Head of caudate nucleus (tissue), 42 donors: ENCODE measurements at regions not wholly inside any gene's neighbourhood (a gene's known extent, or its start where the extent isn't known, plus 50 kb on each side); places are given as distances from the start of the nearest gene placed in this dataset.
"Not testable (repeated sequence)": the region's sequence is repeated elsewhere in the genome, so short reads cannot be mapped to it uniquely, and the experiment has no call there.

Experiments
- DNase-seq, 42 donors: peaks; one replicate each; pipeline versions ENCODE4 v3.0.0 to v3.0.0-alpha.2; 2020 to 2021; ENCODE audit warnings: mixed read lengths in 7 of 42
- intact Hi-C: fragments of 100-400 bp; cut with DNase I; formaldehyde crosslinking; loops from one replicate; pipeline ENCODE4 v1.15.0; 2022

GRCh38 chr7:113216038-113216437 lies 97.7 kb upstream of the SMIM30 start:
- intact Hi-C loops, result no loop called here
- no peak for DNase-seq

GRCh38 chr7:113209449-113210203 lies 91.3 kb upstream of the SMIM30 start:
- DNase-seq, result no peak
- intact Hi-C loops, result no loop called here

GRCh38 chr7:113207931-113208330 lies 89.6 kb upstream of the SMIM30 start:
- intact Hi-C loops, result no loop called here

GRCh38 chr7:113207441-113207840 lies 89.1 kb upstream of the SMIM30 start:
- intact Hi-C loops, result no loop called here
- DNase-seq, result no peak

More at GRCh38 chr7:113207931-113208330, 89.6 kb upstream of the SMIM30 start:
- no peak for DNase-seq

DNA sequence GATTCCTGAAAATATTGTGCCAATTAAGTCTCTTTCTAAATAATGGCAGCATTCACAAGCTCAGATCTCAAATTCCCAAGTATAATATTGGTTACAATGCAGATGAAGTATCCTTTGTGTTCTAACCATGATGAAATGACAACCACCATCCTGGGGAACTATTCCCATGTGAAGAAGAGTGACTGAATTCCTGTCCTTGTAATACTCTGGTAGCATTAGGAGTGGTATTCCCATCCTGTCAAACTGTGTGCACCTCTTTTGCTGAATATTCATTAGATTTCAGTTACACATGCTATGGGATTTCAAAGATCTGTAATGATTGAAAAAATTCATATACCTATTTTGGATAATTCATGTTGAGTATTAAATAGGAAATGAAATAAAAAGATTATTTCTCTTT lies 86.1 kb upstream of the SMIM30 start:
- intact Hi-C loops, result no loop called here
- no peak for DNase-seq

DNA sequence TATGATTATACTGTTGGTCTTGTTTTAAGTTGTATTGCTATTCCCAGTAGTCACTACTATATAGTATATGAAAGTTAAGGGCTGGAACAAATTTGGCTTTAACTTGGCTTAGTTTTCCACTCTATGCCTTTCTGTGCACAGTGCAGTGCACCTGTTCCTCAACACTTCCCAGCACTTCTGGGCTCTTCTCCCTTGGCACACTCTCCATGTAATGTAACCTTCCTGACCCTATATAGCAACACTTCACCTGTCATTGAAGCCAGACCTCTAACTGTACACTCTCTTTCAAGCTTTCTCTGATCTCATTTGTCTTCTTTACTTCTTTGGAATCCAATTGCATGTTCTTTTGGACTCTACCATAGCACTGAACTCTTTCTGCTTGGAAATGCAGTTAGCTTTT lies 83.9 kb upstream of the SMIM30 start:
- DNase-seq, result no peak
- intact Hi-C loops, result no loop called here

DNA sequence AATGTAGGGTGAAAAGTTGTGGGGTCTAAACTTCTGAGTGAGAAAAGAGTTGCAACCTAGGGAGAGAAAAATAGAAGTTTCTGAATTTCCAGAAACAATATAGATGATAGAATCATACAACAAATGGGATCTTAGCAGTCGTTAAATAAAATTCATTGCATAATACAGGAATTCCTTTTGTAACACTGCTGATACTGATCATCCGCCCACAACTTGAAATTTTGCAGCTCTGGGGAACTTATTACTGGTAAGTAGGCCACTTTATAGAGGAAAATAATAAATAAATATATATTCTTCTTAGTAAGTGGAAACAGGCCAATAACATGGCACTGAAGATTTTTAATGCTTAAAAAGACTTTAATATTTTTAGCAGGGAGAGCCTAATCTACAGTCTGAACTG lies 81.9 kb upstream of the SMIM30 start:
- intact Hi-C loops, result no loop called here
- DNase-seq, result no peak

DNA sequence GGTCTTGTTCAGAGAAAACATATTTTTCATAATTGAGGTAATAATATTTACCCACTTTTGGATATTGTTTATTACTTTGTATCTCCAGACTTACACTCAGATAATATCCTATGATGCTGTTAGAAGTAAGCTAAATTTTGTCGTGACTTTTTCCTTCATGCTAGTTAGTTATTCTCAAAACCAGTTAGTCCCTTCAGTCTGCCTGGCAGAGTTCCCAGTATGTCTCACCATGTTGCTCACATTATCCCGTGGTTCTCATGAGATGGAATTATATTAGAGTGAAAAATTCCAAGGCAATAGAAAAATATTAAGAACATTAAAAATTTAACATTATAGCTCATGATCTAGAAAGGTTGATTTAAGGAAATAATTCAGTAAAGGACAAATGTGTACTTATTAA lies 81.5 kb upstream of the SMIM30 start:
- no peak for DNase-seq
- intact Hi-C loops, result no loop called here

DNA sequence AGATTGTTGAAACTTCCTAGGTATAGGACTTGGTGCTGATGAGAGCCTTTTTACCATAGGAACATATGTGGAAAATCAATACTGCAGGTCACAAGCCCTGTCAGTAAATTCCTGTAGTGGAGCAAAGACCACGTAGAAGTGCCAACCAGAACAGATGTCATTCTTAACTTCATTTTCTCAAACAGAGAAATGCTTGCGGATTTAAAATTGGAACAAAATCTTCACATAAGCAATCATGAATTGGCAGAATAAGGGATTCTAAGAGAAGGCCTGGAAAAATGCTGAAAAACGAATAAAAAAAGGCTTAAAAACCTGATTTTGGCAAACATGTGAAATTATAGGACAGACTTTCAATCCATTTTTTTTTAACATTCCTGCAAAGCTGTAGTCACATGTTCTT lies 80.8 kb upstream of the SMIM30 start:
- DNase-seq, result no peak
- intact Hi-C loops, result no loop called here

- intact Hi-C loops, result no loop called here
- no peak for DNase-seq
These were observed 79.9 kb upstream of the SMIM30 start for GRCh38 chr7:113198226-113198625.

- DNase-seq, result no peak
- intact Hi-C loops, result no loop called here
These were observed 78.9 kb upstream of the SMIM30 start for GRCh38 chr7:113197274-113197673.

GRCh38 chr7:113188396-113188795 lies 70.0 kb upstream of the SMIM30 start:
- no peak for DNase-seq
- intact Hi-C loops, result no loop called here

DNA sequence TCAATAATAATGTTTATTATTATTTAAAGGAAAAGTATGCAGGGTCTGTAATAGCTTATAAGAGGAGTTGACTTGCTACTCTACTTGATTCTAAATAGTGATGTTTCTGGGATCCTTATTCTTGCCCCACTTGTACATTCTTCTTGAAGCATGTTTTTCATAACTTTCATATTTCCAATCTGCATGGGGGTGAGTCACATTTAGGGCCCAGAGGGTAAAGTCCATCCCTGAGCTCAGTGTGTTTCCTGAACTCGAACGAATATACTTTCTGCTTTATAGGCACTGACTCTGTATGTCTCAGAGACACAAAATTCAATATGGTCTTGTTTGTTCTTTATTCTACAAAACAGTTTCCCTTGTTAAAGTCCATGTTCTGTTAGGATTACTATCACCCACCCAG lies 61.0 kb upstream of the SMIM30 start:
- intact Hi-C loops, result no loop called here

GRCh38 chr7:113176836-113177235 lies 58.5 kb upstream of the SMIM30 start:
- no peak for DNase-seq
- intact Hi-C loops, result no loop called here

More for the DNA sequence above, 61.0 kb upstream of the SMIM30 start:
- DNase-seq, result no peak

DNA sequence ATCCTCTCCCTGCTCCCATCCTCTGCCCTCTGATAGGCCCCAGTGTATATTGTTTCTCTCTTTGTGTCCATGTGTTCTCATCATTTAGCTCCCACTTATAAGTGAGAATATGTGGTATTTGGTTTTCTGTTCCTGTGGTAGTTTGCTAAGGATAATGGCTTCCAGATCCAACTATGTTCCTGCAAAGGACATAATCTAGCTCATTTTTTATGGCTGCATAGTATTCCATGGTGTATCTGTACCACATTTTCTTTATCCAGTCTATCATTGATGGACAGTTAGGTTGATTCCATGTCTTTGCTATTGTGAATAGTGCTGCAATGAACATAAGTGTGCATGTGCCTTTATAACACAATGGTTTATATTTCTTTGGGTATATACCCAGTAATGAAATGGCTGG lies 57.8 kb upstream of the SMIM30 start:
- intact Hi-C loops, DNase-seq: not testable (repeated sequence)

DNA sequence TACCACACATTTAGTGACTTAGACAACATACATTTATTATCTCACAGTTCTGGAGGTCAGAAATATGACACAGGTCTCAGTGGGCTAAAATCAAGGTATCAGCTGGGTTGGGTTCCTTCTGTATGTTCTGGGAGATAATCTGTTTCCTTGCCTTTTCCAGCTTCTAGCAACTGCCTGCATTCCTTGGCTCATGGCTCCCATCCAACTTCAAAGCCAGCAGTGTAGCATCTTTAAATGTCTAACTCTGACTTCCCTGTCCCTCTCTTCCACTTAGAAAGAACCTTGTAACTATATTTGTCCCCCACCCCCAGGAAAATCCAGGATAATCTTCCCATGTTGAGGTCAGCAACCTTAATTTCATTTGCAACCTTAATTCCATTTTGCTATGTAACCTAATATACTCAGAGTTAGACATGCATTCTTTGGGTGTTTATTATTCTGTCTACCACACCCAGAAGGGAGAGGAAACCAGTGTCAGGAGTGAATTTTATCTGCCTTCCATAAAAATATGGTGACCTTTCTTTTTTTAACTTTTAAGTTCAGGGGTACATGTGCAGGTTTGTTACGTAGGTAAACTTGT lies 57.3 kb upstream of the SMIM30 start:
- intact Hi-C loops, result no loop called here
- DNase-seq, result no peak

DNA sequence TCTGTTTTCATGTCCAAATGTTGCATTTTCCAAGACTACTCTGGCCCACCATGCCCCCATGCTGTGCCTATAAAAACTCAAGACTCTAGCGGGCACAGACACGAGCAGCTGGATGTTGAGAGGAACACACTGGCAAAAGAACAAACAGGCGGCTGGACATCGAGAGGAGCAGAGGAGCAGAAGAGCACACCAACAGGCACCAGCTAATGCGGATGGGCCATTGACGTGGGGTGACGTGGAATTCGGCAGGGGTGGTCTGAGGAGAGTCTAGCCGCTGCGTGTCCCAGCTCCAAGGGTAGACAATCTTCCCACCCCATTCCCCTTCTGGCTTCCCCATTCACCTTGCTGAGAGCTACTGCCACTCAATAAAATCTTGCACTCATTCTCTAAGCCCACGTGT lies 54.4 kb upstream of the SMIM30 start:
- DNase-seq, result no peak
- intact Hi-C loops, result no loop called here

- intact Hi-C loops, result no loop called here
- DNase-seq, result no peak
These were observed 52.2 kb upstream of the SMIM30 start for GRCh38 chr7:113170591-113170990.
